ENCODE measurements at regions not wholly inside any gene's neighbourhood (a gene's known extent, or its start where the extent isn't known, plus 50 kb on each side); places are given as distances from the start of the nearest gene placed in this dataset.

DNA sequence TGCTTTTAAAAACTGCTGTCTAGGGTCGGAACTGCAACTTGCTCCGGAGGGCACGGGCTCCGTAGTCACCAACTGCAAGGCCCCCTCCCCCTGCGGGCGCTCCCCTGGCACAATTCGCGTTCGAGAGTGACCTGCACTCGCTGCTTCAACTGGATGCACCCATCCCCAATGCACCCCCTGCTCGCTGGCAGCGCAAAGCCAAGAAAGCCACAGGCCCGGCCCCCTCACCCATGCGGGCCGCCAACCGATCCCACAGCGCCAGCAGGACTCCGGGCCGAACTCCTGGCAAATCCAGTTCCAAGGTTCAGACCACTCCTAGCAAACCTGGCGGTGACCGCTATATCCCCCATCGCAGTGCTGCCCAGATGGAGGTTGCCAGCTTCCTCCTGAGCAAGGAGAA, 64.2 kb upstream of the GAS1 start:
- 91 to 97% (median 93%) methylated on average over 16 to 22 of the region's 22 CpGs for WGBS, 5 donors
- intact Hi-C loops (cut with DNase I; ENCODE audit: low total_unique reads), result no loop called here
- Histone ChIP-seq H3K4me1 (no peaks in the 10 kb centered on the region), H3K9me3 (no peaks in the 10 kb centered on the region), H3K4me3 (no peak overlapping the region), H3K36me3 (no peaks in the 10 kb centered on the region), H3K27me3 (replicated peaks in 1 of 7) (no peaks in the 10 kb centered on the region), H3K27ac (no peak overlapping the region)
- DNase-seq, result peak; percentile 65
- no peak for TF ChIP-seq POLR2A (IDR thresholded peaks at IDR 0.05)
- no peak for TF ChIP-seq POLR2AphosphoS5 (IDR thresholded peaks at IDR 0.05)
- TF ChIP-seq, protein P1, sequence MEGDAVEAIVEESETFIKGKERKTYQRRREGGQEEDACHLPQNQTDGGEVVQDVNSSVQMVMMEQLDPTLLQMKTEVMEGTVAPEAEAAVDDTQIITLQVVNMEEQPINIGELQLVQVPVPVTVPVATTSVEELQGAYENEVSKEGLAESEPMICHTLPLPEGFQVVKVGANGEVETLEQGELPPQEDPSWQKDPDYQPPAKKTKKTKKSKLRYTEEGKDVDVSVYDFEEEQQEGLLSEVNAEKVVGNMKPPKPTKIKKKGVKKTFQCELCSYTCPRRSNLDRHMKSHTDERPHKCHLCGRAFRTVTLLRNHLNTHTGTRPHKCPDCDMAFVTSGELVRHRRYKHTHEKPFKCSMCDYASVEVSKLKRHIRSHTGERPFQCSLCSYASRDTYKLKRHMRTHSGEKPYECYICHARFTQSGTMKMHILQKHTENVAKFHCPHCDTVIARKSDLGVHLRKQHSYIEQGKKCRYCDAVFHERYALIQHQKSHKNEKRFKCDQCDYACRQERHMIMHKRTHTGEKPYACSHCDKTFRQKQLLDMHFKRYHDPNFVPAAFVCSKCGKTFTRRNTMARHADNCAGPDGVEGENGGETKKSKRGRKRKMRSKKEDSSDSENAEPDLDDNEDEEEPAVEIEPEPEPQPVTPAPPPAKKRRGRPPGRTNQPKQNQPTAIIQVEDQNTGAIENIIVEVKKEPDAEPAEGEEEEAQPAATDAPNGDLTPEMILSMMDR (IDR thresholded peaks at IDR 0.05 in 8 of 11, conservative IDR thresholded peaks at IDR 0.05 in 3 of 11), result no peak

DNA sequence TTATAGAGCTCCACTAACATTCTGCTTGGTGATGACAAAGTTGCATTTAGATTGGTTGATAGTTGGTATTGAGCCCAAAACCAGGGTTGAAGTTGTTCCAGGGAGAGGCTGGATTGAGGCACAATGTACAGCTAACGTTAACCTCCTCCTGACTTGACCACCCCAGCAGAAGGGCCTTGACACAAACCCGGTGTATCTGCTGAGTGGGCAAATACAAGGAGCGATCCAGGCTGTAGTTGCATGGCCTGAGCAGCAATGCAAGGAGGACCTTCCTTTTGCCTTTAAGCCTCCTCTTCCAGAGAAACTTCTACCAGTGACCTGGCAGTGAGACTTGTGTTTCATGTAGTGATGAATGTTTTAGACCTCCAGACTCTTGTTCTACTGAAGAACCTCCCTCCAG, 66.2 kb upstream of the GAS1 start:
- no peaks in the 10 kb centered on the region for H3K9me3 ChIP-seq
- no peak for DNase-seq
- H3K36me3 ChIP-seq, result no peaks in the 10 kb centered on the region
- WGBS, 5 donors, result 78 to 91% (median 83%) methylated on average over 3 of the region's 3 CpGs
- TF ChIP-seq POLR2A (IDR thresholded peaks at IDR 0.05) (no peak), POLR2AphosphoS5 (IDR thresholded peaks at IDR 0.05) (no peak)
- TF ChIP-seq, protein P1 (IDR thresholded peaks at IDR 0.05 in 8 of 11, conservative IDR thresholded peaks at IDR 0.05 in 3 of 11), result no peak
- no peak overlapping the region for H3K4me3 ChIP-seq
- H3K27me3 ChIP-seq (replicated peaks in 1 of 7), result no peaks in the 10 kb centered on the region
- H3K4me1 ChIP-seq, result no peaks in the 10 kb centered on the region
- intact Hi-C loops (cut with DNase I; ENCODE audit: low total_unique reads), result no loop called here
- no peak overlapping the region for H3K27ac ChIP-seq

DNA sequence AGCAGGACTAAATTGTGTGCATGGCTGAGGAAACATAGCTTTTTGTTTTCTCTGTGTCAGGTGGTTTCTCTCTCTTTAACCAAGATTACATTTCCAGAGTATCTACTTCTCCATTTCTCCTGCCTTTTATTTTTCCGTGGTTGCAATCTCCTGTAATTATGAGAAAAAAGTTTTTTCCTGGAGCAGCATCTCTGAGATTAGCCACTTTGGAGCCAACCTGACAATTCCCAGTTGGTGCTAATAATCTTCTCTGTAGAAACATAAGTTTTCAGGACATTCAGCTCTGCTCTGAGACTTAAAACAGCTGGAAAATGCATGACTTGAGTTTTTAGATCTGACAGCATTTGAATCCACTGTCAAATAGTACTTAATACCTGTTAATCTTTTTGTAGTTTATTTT, 67.1 kb upstream of the GAS1 start:
- 44 to 52% (median 48%) methylated on average over 1 of the region's 1 CpG for WGBS, 5 donors
- intact Hi-C loops (cut with DNase I; ENCODE audit: low total_unique reads), result no loop called here
- no peaks in the 10 kb centered on the region for H3K27me3 ChIP-seq (replicated peaks in 1 of 7)

DNA sequence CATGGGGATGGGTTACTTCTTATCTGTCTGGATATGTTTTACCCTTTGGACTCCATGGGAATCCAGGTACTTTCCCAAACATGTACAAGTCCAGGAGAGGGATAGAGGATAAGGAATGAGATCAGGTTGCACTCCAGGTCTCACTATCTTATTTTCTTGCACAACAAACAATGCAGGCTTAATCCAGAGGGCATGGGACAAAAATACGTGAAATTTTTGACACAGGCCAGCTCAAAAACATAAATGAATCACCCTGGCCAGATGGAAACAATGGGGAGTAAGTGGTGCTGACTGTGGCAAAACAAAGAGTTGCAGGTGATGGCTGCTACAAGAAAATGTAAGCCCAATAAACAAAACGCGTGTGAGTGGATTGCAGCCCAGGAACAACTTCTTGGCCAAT, 69.4 kb upstream of the GAS1 start:
- no peak overlapping the region for H3K4me3 ChIP-seq
- DNase-seq, result no peak
- H3K36me3 ChIP-seq, result no peaks in the 10 kb centered on the region
- no peaks in the 10 kb centered on the region for H3K27me3 ChIP-seq (replicated peaks in 1 of 7)
- no peaks in the 10 kb centered on the region for H3K4me1 ChIP-seq
- intact Hi-C loops (cut with DNase I; ENCODE audit: low total_unique reads), result no loop called here
- no peaks in the 10 kb centered on the region for H3K9me3 ChIP-seq
- no peak overlapping the region for H3K27ac ChIP-seq
- no peak for TF ChIP-seq POLR2A (IDR thresholded peaks at IDR 0.05)
- TF ChIP-seq, protein P1 (IDR thresholded peaks at IDR 0.05 in 8 of 11, conservative IDR thresholded peaks at IDR 0.05 in 3 of 11), result no peak
- WGBS, 5 donors, result 79 to 92% (median 82%) methylated on average over 3 of the region's 3 CpGs

More for the DNA sequence above, 67.1 kb upstream of the GAS1 start:
- TF ChIP-seq POLR2A (IDR thresholded peaks at IDR 0.05) (no peak), POLR2AphosphoS5 (IDR thresholded peaks at IDR 0.05) (no peak)
- TF ChIP-seq, protein P1 (IDR thresholded peaks at IDR 0.05 in 8 of 11, conservative IDR thresholded peaks at IDR 0.05 in 3 of 11), result no peak
- Histone ChIP-seq H3K9me3 (no peaks in the 10 kb centered on the region), H3K4me1 (no peaks in the 10 kb centered on the region), H3K27ac (no peak overlapping the region), H3K4me3 (no peak overlapping the region), H3K36me3 (no peaks in the 10 kb centered on the region)
- DNase-seq, result no peak
